GM21390 (cell line): ENCODE measurements at regions not wholly inside any gene's neighbourhood (a gene's known extent, or its start where the extent isn't known, plus 50 kb on each side); places are given as distances from the start of the nearest gene placed in this dataset.

Source experiments
- ATAC-seq: cut with Tn5 transposase; IDR thresholded peaks from one replicate; pipeline ENCODE4 v1.9.1; 2021; ENCODE audit not compliant: unreplicated experiment

DNA sequence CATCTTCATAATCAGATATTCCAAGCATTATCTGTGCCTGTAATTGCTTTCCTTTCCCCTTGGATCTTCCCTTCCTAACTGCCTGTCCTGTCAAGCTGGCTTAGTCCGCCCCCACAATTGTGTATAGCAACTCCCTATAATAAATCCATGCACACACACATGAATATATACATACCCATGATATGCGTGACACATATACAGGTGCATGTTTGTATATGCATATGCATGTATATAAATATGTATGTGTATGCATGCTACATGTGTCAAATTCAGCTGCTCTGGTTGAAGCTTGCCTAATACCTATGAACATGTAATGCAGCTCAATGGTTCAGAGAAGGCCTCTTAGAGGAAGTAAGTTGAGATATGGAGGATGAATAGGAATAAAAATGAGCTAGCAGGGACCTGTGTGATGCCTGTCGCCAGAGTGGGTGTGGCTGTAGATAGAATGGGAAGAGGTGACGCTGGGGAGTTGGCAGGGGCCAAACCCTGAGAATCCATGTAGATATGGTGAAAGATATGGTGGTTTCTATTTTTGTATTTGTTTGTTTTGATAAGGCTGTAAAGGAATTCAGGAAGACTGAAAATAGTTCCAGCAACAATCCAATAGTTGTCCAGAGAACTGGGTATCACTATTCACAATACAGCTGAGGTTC, 595.0 kb upstream of the BOD1L1 start:
- no peak for ATAC-seq

- ATAC-seq = no peak
These were observed 595.9 kb upstream of the BOD1L1 start for GRCh38 chr4:14223461-14223860.

GRCh38 chr4:14225688-14226207, 598.2 kb upstream of the BOD1L1 start:
- ATAC-seq = no peak

GRCh38 chr4:14233126-14233525, 605.6 kb upstream of the BOD1L1 start:
- no peak for ATAC-seq

DNA sequence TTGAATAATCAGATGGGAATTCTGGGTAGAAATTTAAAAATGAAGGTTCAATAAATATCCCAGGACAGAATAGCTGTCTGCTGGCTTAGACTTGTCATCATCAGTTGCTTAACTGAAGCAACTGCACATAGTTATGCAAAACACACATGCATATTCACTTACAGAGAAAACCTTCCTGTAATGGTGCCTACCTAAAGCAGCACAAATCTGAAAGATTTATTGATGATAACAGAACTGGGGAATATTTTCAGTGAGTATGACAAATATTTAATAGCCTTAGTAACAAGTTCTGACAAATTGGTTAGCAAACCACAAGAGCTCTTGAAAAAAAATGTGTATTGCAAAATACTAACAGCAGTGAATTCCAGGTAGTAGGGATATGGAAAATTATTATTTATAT, 606.8 kb upstream of the BOD1L1 start:
- no peak for ATAC-seq

- ATAC-seq = no peak
These were observed 608.8 kb upstream of the BOD1L1 start for GRCh38 chr4:14236359-14236758.

DNA sequence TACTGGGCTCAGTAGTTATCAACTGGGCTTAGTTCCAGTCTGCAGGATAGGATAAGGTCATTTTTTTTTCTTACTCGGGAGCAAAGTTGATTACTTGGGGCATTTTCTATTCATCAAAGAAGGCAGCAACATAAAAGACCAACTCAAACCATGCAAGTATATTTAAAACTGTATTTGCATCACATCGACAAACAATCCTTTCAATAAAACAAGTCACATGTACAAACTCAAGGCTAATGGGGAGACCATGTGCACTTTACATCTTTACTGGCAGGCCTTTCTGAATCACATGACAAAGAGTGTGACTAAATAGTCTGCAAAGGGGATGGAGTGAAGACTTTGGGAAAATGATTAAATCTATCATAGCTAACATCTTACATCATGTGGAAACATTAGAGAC, 610.4 kb upstream of the BOD1L1 start:
- no peak for ATAC-seq

DNA sequence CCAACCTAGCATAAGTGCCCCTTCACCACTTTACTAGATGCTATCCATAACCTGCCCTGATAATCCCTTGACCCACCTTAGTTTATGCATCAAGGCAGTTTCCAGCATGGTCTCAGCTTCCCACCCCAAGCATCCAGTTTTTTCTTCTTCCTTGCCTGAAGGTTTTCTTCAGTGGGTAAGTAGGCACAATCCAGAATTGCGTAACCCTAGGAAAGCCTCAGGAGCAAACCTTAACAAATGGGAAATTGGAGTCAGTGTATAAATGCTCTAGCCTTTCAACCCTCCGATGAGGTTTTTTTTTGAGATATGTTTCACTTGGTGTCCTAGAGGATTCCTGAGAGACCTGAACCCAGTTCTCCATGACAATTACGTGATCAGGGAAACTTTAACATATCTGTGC, 614.0 kb upstream of the BOD1L1 start:
- ATAC-seq = no peak

- no peak for ATAC-seq
These were observed 620.2 kb upstream of the BOD1L1 start for GRCh38 chr4:14247767-14248166.

DNA sequence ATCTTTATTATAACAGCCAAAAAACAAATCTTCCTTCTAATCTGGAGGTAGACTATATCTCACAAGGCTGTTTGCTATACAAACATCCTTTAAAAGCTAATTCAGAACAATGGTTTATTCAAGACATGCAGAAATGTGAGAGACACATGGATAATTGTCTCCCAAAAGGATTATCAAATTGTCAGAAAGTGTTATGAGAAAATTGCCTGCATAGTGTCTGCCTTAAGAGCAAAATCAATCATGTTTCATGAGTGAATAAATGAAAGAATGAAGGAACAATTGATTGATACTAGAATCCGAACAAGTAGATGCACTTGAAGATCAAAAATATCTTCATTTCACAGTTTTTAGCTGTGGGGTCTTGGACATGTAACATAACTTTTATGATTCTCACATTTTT, 621.7 kb upstream of the BOD1L1 start:
- ATAC-seq = no peak

DNA sequence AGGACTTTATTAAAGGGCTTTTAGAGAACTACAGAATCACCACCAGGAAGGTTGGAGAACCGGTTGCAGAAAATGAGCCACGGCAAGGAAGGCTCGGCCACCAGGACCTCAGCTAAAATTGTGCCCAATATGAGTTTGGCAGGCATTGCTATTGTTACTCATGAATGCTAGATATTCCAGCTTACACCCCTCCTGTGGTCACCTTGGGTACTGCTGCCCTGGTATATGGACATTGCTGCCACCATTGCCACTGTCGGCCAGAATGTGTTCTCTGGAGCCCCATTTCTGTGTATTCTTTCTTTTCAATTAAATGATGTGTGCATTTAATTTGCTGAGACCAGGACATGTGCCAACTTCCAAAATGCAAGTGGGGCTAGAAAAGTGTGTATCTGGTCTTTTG, 626.7 kb upstream of the BOD1L1 start:
- peak; percentile 83 for ATAC-seq

DNA sequence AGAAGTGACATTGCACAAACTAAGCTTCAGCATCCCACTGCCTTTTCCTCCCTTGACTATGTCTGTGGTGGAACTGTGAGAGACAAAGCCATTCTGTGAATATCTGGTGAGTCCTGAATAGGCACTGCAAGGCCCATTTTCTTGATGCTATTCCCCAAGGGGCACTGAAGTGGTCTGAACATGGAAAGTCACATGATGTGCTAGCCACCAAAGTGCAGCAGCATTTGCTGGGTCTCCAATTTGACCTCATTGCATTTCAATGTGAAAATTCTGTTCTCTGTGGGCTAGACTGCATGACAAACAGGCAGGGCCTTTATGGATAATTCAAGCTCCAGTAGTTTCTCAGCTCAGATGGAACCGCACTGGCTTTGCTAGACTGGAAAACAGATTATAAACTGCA, 627.4 kb upstream of the BOD1L1 start:
- ATAC-seq = no peak

GRCh38 chr4:14257903-14258302, 630.4 kb upstream of the BOD1L1 start:
- no peak for ATAC-seq

DNA sequence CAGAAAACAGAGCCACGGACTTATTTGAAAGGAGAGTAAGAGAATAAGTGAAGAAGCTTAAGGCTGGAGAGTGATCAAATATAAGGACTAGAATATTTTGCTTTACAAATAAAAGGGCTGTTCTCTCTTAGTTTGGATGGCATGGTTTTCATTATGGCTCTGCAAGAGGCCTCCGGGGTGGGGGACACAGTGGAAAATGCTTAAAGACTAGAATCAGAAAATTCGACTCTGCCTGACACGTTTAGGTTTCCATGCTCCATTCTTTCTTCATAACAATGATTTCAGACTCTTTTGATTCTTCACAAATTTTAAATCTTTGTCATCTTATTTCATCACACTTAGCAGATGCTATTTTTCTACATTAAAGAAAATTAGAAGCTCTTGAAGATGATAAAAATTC, 632.4 kb upstream of the BOD1L1 start:
- ATAC-seq = no peak

DNA sequence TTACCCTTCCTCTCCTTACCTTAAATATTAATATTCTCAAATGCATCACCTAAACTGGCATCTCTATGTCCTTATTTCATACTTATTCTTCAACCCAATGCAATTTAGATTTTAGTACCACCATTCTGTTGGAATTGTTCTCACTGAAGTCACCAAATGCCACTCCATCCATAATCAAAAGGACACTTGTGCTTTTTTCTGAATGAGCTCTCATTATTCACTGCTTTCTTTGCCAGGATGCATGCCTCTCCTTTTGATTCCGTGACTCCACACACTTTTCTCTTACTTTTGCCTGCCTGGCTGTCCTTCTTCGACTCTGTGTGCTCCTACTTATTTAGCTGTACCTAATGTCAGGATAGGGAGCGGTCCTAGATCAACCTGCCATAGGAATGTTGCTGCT, 633.1 kb upstream of the BOD1L1 start:
- ATAC-seq = no peak

DNA sequence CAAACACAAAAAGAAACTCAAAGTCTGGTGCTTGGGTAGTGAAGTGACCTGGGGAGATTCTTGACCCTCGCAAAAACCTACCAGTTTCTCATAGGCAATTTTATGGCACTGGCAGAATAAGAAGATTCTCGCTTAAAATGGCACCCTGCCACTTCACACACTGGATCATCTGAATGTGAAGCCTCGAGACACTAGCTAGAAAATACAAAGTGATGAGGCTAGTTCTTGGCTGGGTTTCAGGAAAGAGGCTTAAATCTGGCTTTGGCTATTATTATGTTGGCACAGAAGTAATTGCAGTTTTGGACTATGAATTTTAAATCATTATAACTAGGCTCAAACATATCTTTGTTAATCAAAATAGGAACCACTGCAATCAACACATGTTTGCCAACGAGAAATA, 634.7 kb upstream of the BOD1L1 start:
- no peak for ATAC-seq

DNA sequence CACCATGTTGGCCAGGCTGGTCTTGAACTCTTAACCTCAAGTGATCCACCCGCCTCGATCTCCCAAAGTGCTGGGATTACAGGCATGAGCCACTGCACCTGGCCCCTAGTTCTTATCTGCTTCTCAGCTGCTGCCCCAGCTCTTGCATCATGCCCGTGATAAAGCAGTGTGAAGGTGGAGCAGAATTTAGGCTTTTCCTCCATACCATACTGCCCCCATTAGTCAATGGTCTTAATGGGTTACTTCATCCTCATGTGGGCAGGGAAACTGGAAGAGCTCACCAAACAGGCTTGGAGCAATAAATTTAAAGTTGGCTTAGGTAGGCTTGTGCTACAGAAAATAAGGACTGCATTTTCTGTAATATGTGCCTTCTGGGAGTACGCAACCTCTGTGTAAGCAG, 636.9 kb upstream of the BOD1L1 start:
- no peak for ATAC-seq

GRCh38 chr4:14265651-14266050, 638.1 kb upstream of the BOD1L1 start:
- no peak for ATAC-seq

GRCh38 chr4:14267373-14268060, 640.0 kb upstream of the BOD1L1 start:
- ATAC-seq = no peak

DNA sequence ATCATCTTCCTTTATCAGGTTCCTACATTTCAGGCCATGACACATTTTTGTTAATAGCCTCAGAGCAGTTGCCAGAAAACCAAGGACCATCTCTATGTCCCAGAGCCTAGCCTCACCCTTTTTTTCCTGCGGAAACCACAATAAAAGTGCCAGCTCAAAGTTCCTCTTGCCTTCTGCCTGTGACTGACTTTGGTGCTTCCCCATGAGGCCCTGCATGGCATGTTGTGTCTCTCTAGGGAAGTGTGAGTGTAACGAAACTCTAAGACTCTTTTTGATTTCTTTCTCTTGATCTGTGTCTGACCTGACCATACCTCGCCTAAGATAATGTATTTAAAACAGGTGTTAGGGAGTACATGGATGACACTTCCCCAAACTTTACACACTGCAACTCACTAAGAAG, 642.3 kb upstream of the BOD1L1 start:
- peak; percentile 76 for ATAC-seq

GRCh38 chr4:14272206-14272605, 644.7 kb upstream of the BOD1L1 start:
- no peak for ATAC-seq

DNA sequence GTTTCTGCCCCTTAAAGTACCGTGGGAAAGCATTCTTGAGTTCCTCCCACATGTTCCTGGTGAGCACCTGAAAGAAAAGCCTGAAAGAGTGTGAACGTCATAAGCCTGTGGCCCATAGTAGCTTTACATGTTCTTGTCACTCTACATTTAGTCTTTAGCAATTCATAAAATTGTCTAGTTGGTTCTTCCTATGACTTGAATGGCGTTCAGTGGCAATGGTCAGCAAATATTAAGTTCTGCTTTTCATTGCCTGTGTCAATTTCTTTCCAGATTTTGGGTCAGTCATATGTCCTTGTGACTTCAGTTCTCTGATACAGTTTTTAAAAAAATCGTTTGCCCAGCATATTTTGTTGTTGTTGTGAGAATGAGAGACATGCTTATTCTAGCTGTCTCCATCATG, 650.0 kb upstream of the BOD1L1 start:
- no peak for ATAC-seq

- ATAC-seq = no peak
These were observed 653.0 kb upstream of the BOD1L1 start for GRCh38 chr4:14280567-14280966.
